Lower lobe of right lung (tissue), 2 donors: ENCODE measurements at regions not wholly inside any gene's neighbourhood (a gene's known extent, or its start where the extent isn't known, plus 50 kb on each side); places are given as distances from the start of the nearest gene placed in this dataset.

Experiments
- ATAC-seq, 2 donors: fragments of 200-7000 bp; cut with Tn5 transposase; one replicate each; pipeline ENCODE4 v1.9.1; 2020 to 2022; ENCODE audit warnings: mild to moderate bottlenecking in 2 of 2, moderate library complexity in 2 of 2
- DNase-seq: peaks from one replicate; pipeline ENCODE4 v3.0.0-alpha.2; 2020
- H3K27ac ChIP-seq: fragments of 200-600 bp; one replicate; pipeline ENCODE4 v1.8.0; 2022
- H3K27me3 ChIP-seq: fragments of 200-600 bp; one replicate; pipeline ENCODE4 v1.8.0; 2022; ENCODE audit warnings: low read depth
- H3K36me3 ChIP-seq: fragments of 200-600 bp; one replicate; pipeline ENCODE4 v1.8.0; 2022; ENCODE audit warnings: mild to moderate bottlenecking
- H3K4me1 ChIP-seq: fragments of 200-600 bp; one replicate; pipeline ENCODE4 v1.8.0; 2022
- H3K4me3 ChIP-seq: fragments of 200-600 bp; one replicate; pipeline ENCODE4 v1.8.0; 2022; ENCODE audit warnings: mild to moderate bottlenecking
- H3K9me3 ChIP-seq: fragments of 200-600 bp; one replicate; pipeline ENCODE4 v1.8.0; 2022
- intact Hi-C: fragments of 100-400 bp; cut with DNase I; formaldehyde crosslinking; loops from one replicate; pipeline ENCODE4 v1.11.0; 2022
- TF ChIP-seq, protein P1 (sequence below): fragments of 200-600 bp; IDR thresholded peaks from one replicate; pipeline ENCODE4 v1.8.0; 2022; ENCODE audit warnings: antibody characterized with exemption, mild to moderate bottlenecking
- donor health status: DM: no; HTN: yes; CAD: no; lungs with severe emphysema.

DNA sequence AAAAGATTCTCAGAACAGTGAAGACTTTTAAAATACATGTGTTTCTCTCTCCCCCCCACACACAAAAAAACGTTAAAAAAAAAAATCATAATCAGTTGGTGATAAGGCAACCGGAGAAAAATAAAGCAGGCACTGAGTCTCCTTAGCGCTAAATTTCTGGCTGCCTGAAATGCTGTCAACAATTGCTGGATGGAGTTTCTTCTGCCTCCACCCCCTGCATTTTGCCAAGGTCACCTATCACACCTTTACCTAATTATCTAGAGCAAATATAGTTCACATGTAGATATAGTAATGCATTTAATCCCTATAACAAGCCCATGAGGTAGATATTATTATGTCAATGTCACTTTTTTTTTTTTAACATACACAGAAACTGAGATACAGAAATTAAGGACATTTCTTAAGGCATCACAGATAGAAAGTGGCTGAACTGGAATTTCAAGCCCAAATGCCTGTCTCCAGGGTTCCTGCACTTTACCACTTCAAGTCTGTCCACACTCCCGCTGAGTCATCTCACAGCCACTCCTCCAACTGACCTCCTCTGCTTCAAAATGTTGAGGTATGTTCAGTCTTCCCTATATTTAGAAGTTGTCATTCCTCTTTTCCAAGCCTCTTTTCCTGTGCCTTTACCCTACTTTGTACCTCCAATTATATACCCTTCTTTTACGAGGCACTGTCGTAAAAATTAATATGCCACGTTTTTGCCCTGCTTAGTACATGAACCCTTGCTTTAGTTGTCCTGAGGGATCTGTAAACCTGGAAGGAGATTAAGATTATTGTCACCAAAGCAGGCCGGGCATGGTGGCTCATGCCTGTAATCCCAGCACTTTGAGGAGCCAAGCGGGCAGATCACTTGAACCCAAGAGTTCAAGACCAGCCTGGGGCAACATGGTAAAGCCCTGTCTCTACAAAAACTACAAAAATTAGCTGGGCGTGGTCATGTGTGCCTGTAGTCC is 72.8 kb upstream of the MPP7 start:
- peak; percentile 60 for DNase-seq
- intact Hi-C loops: no loop called here
- Histone ChIP-seq H3K4me3 (no peak overlapping the region), H3K4me1 (peaks cover 13% of the 10 kb centered on the region), H3K27me3 (no peaks in the 10 kb centered on the region), H3K9me3 (no peaks in the 10 kb centered on the region), H3K27ac (peak overlapping the region; percentile 27), H3K36me3 (no peaks in the 10 kb centered on the region)
- TF ChIP-seq, protein P1, sequence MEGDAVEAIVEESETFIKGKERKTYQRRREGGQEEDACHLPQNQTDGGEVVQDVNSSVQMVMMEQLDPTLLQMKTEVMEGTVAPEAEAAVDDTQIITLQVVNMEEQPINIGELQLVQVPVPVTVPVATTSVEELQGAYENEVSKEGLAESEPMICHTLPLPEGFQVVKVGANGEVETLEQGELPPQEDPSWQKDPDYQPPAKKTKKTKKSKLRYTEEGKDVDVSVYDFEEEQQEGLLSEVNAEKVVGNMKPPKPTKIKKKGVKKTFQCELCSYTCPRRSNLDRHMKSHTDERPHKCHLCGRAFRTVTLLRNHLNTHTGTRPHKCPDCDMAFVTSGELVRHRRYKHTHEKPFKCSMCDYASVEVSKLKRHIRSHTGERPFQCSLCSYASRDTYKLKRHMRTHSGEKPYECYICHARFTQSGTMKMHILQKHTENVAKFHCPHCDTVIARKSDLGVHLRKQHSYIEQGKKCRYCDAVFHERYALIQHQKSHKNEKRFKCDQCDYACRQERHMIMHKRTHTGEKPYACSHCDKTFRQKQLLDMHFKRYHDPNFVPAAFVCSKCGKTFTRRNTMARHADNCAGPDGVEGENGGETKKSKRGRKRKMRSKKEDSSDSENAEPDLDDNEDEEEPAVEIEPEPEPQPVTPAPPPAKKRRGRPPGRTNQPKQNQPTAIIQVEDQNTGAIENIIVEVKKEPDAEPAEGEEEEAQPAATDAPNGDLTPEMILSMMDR: no peak
- peak; percentile 87 to 90 for ATAC-seq

DNA sequence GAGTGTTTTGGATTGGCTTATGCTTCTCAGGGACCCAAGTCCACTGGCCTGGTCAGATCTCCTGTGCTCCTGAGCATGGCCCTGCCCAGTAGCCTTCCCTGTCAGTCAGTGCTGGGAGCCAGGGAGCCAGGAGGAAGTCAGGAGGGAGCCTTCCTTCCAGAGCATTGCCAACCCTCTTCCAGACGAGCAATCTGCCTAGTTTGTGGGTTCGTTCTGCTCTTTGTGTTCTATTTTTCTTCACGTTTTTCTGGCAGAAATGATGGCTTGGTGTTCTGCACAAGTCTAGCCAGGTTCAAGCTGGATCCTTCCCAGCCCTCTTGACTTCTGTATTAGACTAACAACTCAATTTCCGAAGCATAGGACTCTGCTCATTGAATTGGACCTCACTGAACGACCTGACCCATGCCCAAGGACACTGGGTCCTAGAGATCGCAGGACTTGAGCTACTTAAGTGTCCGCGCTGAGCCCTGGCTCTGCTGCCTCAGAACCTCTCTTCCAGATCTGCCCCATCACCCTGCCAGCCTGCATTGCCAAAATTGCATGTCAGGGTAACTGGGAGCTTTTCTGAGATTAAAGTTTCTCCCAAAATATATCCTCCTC is 76.2 kb upstream of the MPP7 start:
- Histone ChIP-seq H3K27ac (no peak overlapping the region), H3K4me1 (peaks cover 13% of the 10 kb centered on the region), H3K9me3 (no peaks in the 10 kb centered on the region), H3K36me3 (no peaks in the 10 kb centered on the region), H3K27me3 (no peaks in the 10 kb centered on the region), H3K4me3 (no peak overlapping the region)
- DNase-seq: no peak
- no peak for ATAC-seq
- TF ChIP-seq, protein P1: no peak
- intact Hi-C loops: no loop called here

DNA sequence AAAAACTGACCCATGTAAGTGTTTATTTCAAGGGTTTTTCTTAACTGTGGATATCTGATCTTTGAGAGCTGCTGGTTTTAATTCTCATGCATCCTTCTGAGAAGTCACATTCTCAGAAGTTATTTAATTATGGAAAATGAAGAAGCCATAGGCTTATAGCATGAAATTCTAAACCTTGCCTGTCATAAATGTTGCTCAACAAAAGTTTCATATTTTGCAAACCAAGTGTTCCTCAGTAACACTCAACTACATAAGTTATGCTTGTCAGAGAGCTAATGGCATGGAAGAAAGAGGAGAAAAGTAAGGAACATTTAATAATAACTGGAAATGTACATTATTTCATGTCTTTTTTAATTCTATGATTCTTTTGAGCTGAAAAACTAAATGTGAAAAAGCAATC is 78.6 kb upstream of the MPP7 start:
- ATAC-seq (peak in 1 of 2 donors; percentile 4), DNase-seq (no peak)
- H3K27ac ChIP-seq: no peak overlapping the region
- no peaks in the 10 kb centered on the region for H3K36me3 ChIP-seq
- H3K9me3 ChIP-seq: no peaks in the 10 kb centered on the region
- no peaks in the 10 kb centered on the region for H3K27me3 ChIP-seq
- peaks cover 2% of the 10 kb centered on the region for H3K4me1 ChIP-seq
- H3K4me3 ChIP-seq: no peak overlapping the region
- intact Hi-C loops: loop anchor here (5.0 kb wide), 1 partner anchor 129 kb away; no protein-coding TSS in a partner anchor
- TF ChIP-seq, protein P1: no peak

DNA sequence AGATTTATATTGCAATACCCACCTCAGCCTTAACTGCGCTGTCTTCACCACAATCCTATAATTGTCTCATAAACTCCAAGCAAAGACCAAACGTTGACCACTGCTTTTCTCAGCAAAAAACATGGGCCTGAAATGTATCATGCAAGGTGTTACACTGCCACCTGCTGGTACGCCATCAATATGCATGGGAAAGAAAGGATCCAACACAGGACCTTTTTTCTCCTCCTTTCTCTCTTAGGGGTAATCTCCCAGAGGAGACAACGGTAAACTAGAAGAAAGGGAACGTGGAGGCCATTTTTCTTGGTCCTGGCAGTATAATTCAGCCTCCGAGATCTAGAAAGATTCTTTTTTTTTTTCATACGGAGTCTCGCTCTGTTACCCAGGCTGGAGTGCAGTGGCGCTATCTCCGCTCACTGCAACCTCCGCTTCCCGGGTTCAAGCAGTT is 79.1 kb upstream of the MPP7 start:
- Histone ChIP-seq H3K4me1 (no peaks in the 10 kb centered on the region), H3K4me3 (no peak overlapping the region), H3K27me3 (no peaks in the 10 kb centered on the region), H3K9me3 (no peaks in the 10 kb centered on the region), H3K27ac (no peak overlapping the region), H3K36me3 (no peaks in the 10 kb centered on the region)
- intact Hi-C loops: loop anchor here (5.0 kb wide), 1 partner anchor 130 kb away; no protein-coding TSS in a partner anchor
- TF ChIP-seq, protein P1: peak; percentile 93
- ATAC-seq (peak; percentile 85 to 94), DNase-seq (peak; percentile 76)

DNA sequence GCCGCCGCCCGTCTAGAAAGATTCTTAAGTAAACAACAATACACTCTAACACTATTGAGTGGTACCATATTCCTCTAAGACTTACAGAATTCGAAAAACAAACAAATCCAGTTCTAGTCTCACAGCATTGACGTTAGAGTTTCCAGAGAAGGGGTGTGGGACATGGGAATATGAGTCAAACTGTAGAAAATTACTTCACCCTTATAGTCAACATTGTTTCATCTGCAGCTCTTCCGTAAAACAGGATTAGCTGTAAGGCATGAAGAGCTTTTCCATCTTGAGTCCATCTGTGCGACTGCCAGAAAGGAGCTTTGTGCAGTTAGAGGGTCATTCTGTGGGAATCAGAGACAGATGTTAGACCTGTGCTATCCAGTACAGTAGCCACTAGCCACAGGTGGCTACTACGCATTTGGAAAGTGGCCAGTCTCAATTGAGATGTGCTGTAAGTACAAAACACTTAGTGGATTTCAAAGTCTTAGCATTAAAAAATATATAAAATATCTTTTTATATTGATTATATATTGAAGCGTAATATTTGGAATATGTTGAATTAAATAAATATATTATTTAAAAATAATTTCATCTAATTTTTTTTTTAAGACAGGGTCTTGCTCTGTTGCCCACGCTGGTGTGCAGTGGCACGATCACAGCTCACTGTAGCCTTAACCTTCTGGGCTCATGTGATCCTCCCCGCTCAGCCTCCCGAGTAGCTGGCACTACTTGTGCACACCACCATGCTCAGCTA is 79.8 kb upstream of the MPP7 start:
- ATAC-seq (peak; percentile 31 to 32), DNase-seq (no peak)
- Histone ChIP-seq H3K36me3 (no peaks in the 10 kb centered on the region), H3K4me3 (no peak overlapping the region), H3K4me1 (no peaks in the 10 kb centered on the region), H3K27me3 (no peaks in the 10 kb centered on the region), H3K27ac (no peak overlapping the region), H3K9me3 (no peaks in the 10 kb centered on the region)
- TF ChIP-seq, protein P1: no peak
- intact Hi-C loops: loop anchor here (5.0 kb wide), 1 partner anchor 130 kb away; no protein-coding TSS in a partner anchor
